A673 (cell line): ENCODE measurements at regions not wholly inside any gene's neighbourhood (a gene's known extent, or its start where the extent isn't known, plus 50 kb on each side); places are given as distances from the start of the nearest gene placed in this dataset.

Experiments used
- BruUV-seq: library from RNA; stranded (reverse); fragments of 400-500 nt; replicated peaks from 2 replicates; lab custom pipeline; 2021; lab: Mats Ljungman, UMichigan
- CTCF ChIA-PET: fragments of 300-600 bp; sonication (Branson Sonifier 250); formaldehyde crosslinking; loops from one replicate; lab custom pipeline; 2022; ENCODE audit warnings: antibody characterized with exemption; lab: Charles Lee
- POLR2A ChIA-PET: fragments of 300-600 bp; sonication (Branson Sonifier 250); formaldehyde crosslinking; loops from one replicate; lab custom pipeline; 2022; ENCODE audit warnings: antibody characterized with exemption; ENCODE audit not compliant: low non-redundant PET; lab: Charles Lee
- DNase-seq: peaks from one replicate; pipeline ENCODE4 v3.0.0-alpha.2; 2015; ENCODE audit warnings: low spot score
- H3K27ac ChIP-seq: fragments of 200-600 bp; sonication (generic); 2 replicates; pipeline ENCODE4 v1.5.1; 2016; ENCODE audit warnings: mixed run types, low read depth, mild to moderate bottlenecking, mixed read lengths, antibody characterized with exemption, low read length; ENCODE audit not compliant: poor library complexity, severe bottlenecking
- H3K27me3 ChIP-seq: fragments of 200-600 bp; sonication (generic); replicated peaks from 2 replicates; pipeline ENCODE4 v1.6.1; 2017; ENCODE audit warnings: mixed run types, low read depth, mild to moderate bottlenecking, mixed read lengths, antibody characterized with exemption, low read length; ENCODE audit not compliant: insufficient read depth, poor library complexity
- H3K36me3 ChIP-seq: fragments of 200-600 bp; sonication (generic); 2 replicates; pipeline ENCODE4 v1.6.1; 2016; ENCODE audit warnings: mixed run types, mild to moderate bottlenecking, mixed read lengths, antibody characterized with exemption, low read length; ENCODE audit not compliant: insufficient read depth, poor library complexity, severe bottlenecking
- H3K4me1 ChIP-seq: fragments of 200-600 bp; sonication (generic); 2 replicates; pipeline ENCODE4 v1.6.1; 2017; ENCODE audit warnings: mixed run types, mild to moderate bottlenecking, mixed read lengths, antibody characterized with exemption, low read length; ENCODE audit not compliant: insufficient read depth, poor library complexity, severe bottlenecking
- H3K4me3 ChIP-seq: fragments of 200-600 bp; sonication (generic); 2 replicates; pipeline ENCODE4 v1.5.1; 2016; ENCODE audit warnings: low read depth, mixed run types, mild to moderate bottlenecking, mixed read lengths, low read length; ENCODE audit not compliant: poor library complexity, severe bottlenecking
- H3K9me3 ChIP-seq: fragments of 200-600 bp; sonication (generic); 2 replicates; pipeline ENCODE4 v1.6.1; 2016; ENCODE audit warnings: mixed run types, low read depth, mild to moderate bottlenecking, mixed read lengths, antibody characterized with exemption, low read length; ENCODE audit not compliant: poor library complexity, severe bottlenecking
- CTCF ChIP-seq: fragments of 300-800, 200-600 bp; sonication (generic); conservative IDR thresholded peaks from 2 replicates; pipeline ENCODE4 v1.5.1; 2017; ENCODE audit warnings: low read depth, mild to moderate bottlenecking, antibody characterized with exemption, low read length, moderate library complexity, mixed read lengths
- EZH2 ChIP-seq: fragments of 200-600 bp; sonication (generic); IDR thresholded peaks from 2 replicates; pipeline ENCODE4 v1.6.1; 2017; ENCODE audit warnings: borderline replicate concordance, low read depth, mild to moderate bottlenecking, mixed read lengths, antibody characterized with exemption, low read length; ENCODE audit not compliant: poor library complexity, severe bottlenecking
- intact Hi-C: fragments of 100-400 bp; cut with micrococcal nuclease; formaldehyde crosslinking; loops from one replicate; pipeline ENCODE4 v1.10.0; 2022; ENCODE audit not compliant: unreplicated experiment

- intact Hi-C loops: no loop called here
- Histone ChIP-seq H3K36me3 (no peaks in the 10 kb centered on the region), H3K27me3 (no peaks in the 10 kb centered on the region), H3K9me3 (no peaks in the 10 kb centered on the region), H3K4me3 (no peak overlapping the region), H3K4me1 (no peaks in the 10 kb centered on the region), H3K27ac (no peak overlapping the region)
- TF ChIP-seq CTCF: no peak
- TF ChIP-seq EZH2: no peak
- DNase-seq: no peak
- no TSS peak for BruUV-seq
- ChIA-PET CTCF (no interaction called here), POLR2A (no interaction called here)
Measured at GRCh38 chr4:123786163-123786915, 389.7 kb downstream of the SPRY1 start.

GRCh38 chr4:123786920-123787319 is 390.3 kb downstream of the SPRY1 start:
- no peak for TF ChIP-seq CTCF
- no peak for TF ChIP-seq EZH2
- Histone ChIP-seq H3K27ac (no peak overlapping the region), H3K4me3 (no peak overlapping the region), H3K27me3 (no peaks in the 10 kb centered on the region), H3K9me3 (no peaks in the 10 kb centered on the region), H3K4me1 (no peaks in the 10 kb centered on the region), H3K36me3 (no peaks in the 10 kb centered on the region)
- ChIA-PET POLR2A (no interaction called here), CTCF (no interaction called here)
- BruUV-seq: no TSS peak
- intact Hi-C loops: no loop called here
- no peak for DNase-seq

GRCh38 chr4:123787512-123788080 is 391.0 kb downstream of the SPRY1 start:
- Histone ChIP-seq H3K4me3 (no peak overlapping the region), H3K27me3 (no peaks in the 10 kb centered on the region), H3K4me1 (no peaks in the 10 kb centered on the region), H3K27ac (no peak overlapping the region), H3K36me3 (no peaks in the 10 kb centered on the region), H3K9me3 (no peaks in the 10 kb centered on the region)
- no peak for DNase-seq
- ChIA-PET POLR2A (no interaction called here), CTCF (no interaction called here)
- no TSS peak for BruUV-seq
- TF ChIP-seq EZH2 (no peak), CTCF (no peak)
- intact Hi-C loops: no loop called here
